ENCODE measurements at regions not wholly inside any gene's neighbourhood (a gene's known extent, or its start where the extent isn't known, plus 50 kb on each side); places are given as distances from the start of the nearest gene placed in this dataset.

GRCh38 chr10:52540479-52540984, 226.5 kb downstream of the DKK1 start:
- no peak overlapping the region for H3K27ac ChIP-seq
- TF ChIP-seq ZFX (IDR thresholded peaks at IDR 0.05) (no peak), CTCF (conservative IDR thresholded peaks at IDR 0.05) (no peak)

- H3K27ac ChIP-seq, result no peak overlapping the region
- TF ChIP-seq CTCF (conservative IDR thresholded peaks at IDR 0.05), result no peak
- TF ChIP-seq ZFX (IDR thresholded peaks at IDR 0.05), result no peak
Measured at GRCh38 chr10:52541006-52541473, 227.0 kb downstream of the DKK1 start.

- H3K27ac ChIP-seq, result no peak overlapping the region
- TF ChIP-seq CTCF (conservative IDR thresholded peaks at IDR 0.05) (no peak), ZFX (IDR thresholded peaks at IDR 0.05) (no peak)
Measured at GRCh38 chr10:52542906-52543305, 228.8 kb downstream of the DKK1 start.

GRCh38 chr10:52551046-52551445, 221.5 kb downstream of the MBL2 start:
- no peak for TF ChIP-seq ZFX (IDR thresholded peaks at IDR 0.05)

GRCh38 chr10:52558090-52558489, 214.5 kb downstream of the MBL2 start:
- TF ChIP-seq CTCF (conservative IDR thresholded peaks at IDR 0.05) (no peak), ZFX (IDR thresholded peaks at IDR 0.05) (no peak)
- no peak overlapping the region for H3K27ac ChIP-seq

More at GRCh38 chr10:52551046-52551445, 221.5 kb downstream of the MBL2 start:
- H3K27ac ChIP-seq, result no peak overlapping the region

- no peak overlapping the region for H3K27ac ChIP-seq
- TF ChIP-seq CTCF (conservative IDR thresholded peaks at IDR 0.05) (no peak), ZFX (IDR thresholded peaks at IDR 0.05) (no peak)
Measured at GRCh38 chr10:52561322-52561721, 211.3 kb downstream of the MBL2 start.

GRCh38 chr10:52563360-52563759, 209.2 kb downstream of the MBL2 start:
- H3K27ac ChIP-seq, result no peak overlapping the region
- no peak for TF ChIP-seq CTCF (conservative IDR thresholded peaks at IDR 0.05)
- no peak for TF ChIP-seq ZFX (IDR thresholded peaks at IDR 0.05)

All from C4-2B (cell line).